ENCODE measurements at regions not wholly inside any gene's neighbourhood (a gene's known extent, or its start where the extent isn't known, plus 50 kb on each side); places are given as distances from the start of the nearest gene placed in this dataset.

DNA sequence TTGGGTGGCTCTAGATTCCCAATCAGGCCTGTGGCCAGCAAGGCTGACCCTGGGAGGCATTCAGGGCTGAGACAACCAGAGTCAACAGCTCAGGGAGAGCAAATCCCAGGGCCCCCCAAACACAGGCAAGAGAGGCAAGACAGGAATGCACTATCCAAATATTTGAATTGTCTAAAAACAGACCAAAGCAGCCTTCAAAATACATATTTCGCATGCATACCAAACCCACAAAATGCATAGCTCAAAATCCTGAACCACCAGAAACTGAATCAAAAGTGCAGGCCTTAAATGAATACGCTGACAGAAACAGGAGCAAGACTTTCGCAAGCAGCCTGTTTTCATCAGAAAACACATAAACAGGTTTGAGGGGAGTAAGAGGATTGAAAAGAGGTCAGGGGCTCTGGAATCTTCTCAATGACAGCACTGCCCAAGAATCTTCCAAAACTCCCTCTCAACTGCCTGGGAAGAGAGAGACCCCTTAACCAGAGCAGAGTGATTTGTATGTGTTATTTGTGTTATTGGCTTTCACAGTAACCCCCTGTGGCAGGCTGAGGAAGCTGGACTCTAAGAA is 213.6 kb upstream of the CDH5 start:
- TF ChIP-seq, protein P1, sequence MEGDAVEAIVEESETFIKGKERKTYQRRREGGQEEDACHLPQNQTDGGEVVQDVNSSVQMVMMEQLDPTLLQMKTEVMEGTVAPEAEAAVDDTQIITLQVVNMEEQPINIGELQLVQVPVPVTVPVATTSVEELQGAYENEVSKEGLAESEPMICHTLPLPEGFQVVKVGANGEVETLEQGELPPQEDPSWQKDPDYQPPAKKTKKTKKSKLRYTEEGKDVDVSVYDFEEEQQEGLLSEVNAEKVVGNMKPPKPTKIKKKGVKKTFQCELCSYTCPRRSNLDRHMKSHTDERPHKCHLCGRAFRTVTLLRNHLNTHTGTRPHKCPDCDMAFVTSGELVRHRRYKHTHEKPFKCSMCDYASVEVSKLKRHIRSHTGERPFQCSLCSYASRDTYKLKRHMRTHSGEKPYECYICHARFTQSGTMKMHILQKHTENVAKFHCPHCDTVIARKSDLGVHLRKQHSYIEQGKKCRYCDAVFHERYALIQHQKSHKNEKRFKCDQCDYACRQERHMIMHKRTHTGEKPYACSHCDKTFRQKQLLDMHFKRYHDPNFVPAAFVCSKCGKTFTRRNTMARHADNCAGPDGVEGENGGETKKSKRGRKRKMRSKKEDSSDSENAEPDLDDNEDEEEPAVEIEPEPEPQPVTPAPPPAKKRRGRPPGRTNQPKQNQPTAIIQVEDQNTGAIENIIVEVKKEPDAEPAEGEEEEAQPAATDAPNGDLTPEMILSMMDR (IDR thresholded peaks at IDR 0.05; ENCODE audit: insufficient read depth, low read length) = no peak
- Histone ChIP-seq H3K4me3 (replicated peaks; ENCODE audit: insufficient read depth, low read length) (no peak overlapping the region), H3K27me3 (ENCODE audit: insufficient read depth, poor library complexity, severe bottlenecking) (no peaks in the 10 kb centered on the region), H3K27ac (replicated peaks) (no peak overlapping the region)
- DNase-seq (ENCODE audit: low read depth in 1 of 2, low spot score in 1 of 2) = no peak

DNA sequence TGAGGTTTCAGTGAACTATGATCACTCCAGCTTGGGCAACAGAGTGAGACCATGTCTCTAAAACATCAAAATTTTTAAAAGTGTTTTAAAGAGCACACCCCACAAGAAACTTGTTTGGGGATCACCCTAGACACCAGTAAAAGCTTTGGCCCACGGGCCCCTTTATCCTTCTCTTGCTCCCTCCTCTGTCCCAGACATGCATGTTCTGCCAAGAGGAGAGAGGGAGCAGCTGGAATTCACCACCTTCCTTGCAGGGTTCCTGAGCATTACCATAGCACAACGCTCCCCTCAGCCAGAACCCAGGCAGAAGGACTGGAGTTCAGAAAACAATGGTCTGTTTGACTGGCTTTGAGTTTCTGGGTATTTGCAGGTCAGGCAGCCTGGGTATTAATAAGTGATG is 214.3 kb upstream of the CDH5 start:
- no peak overlapping the region for H3K27ac ChIP-seq (replicated peaks)

GRCh38 chr16:66150698-66151482 is 215.6 kb upstream of the CDH5 start:
- TF ChIP-seq GABPA (IDR thresholded peaks at IDR 0.05; ENCODE audit: low read depth) (no peak), SPI1 (IDR thresholded peaks at IDR 0.05; ENCODE audit: borderline replicate concordance, low read depth) (peak; percentile 45; the same call in 1 of the 2 replicates), POLR2AphosphoS5 (IDR thresholded peaks at IDR 0.05; ENCODE audit: low read depth) (no peak)
- TF ChIP-seq, protein P1 (IDR thresholded peaks at IDR 0.05; ENCODE audit: insufficient read depth, low read length) = no peak
- Histone ChIP-seq H3K27me3 (ENCODE audit: insufficient read depth, poor library complexity, severe bottlenecking) (no peaks in the 10 kb centered on the region), H3K4me3 (replicated peaks; ENCODE audit: insufficient read depth, low read length) (no peak overlapping the region), H3K27ac (replicated peaks) (no peak overlapping the region)
- peak in 1 of 2 experiments; percentile 49 for DNase-seq (ENCODE audit: low read depth in 1 of 2, low spot score in 1 of 2)

More for the DNA sequence above, 214.3 kb upstream of the CDH5 start:
- Histone ChIP-seq H3K27me3 (ENCODE audit: insufficient read depth, poor library complexity, severe bottlenecking) (no peaks in the 10 kb centered on the region), H3K4me3 (replicated peaks; ENCODE audit: insufficient read depth, low read length) (no peak overlapping the region)
- DNase-seq (ENCODE audit: low read depth in 1 of 2, low spot score in 1 of 2) = no peak
- TF ChIP-seq GABPA (IDR thresholded peaks at IDR 0.05; ENCODE audit: low read depth) (no peak), SPI1 (IDR thresholded peaks at IDR 0.05; ENCODE audit: borderline replicate concordance, low read depth) (no peak), POLR2AphosphoS5 (IDR thresholded peaks at IDR 0.05; ENCODE audit: low read depth) (no peak), REST (IDR thresholded peaks at IDR 0.05; ENCODE audit: insufficient replicate concordance, low read depth) (no peak)
- TF ChIP-seq, protein P1 (IDR thresholded peaks at IDR 0.05; ENCODE audit: insufficient read depth, low read length) = no peak

DNA sequence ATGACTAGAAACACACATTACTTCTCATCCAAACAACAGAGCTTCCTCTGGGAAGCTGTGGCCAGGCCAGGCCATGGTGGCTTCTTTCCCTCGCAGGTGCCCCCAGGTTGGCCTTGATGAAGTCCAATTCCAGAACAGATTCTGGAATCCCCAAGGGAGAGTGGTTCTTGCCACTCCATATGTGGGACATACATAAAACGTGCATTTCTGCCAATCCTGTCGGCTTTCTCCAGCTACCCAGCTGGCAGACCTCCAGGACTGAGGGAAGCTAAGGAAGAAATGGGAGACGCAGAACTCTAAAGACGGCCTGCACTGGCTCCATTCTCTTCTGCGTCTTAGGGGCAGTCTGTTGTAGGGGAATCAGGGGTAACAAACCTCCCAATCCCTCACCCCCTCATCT is 219.2 kb upstream of the CDH5 start:
- Histone ChIP-seq H3K27ac (replicated peaks) (no peak overlapping the region), H3K4me3 (replicated peaks; ENCODE audit: insufficient read depth, low read length) (no peak overlapping the region), H3K27me3 (ENCODE audit: insufficient read depth, poor library complexity, severe bottlenecking) (no peaks in the 10 kb centered on the region)
- TF ChIP-seq POLR2AphosphoS5 (IDR thresholded peaks at IDR 0.05; ENCODE audit: low read depth) (no peak), REST (IDR thresholded peaks at IDR 0.05; ENCODE audit: insufficient replicate concordance, low read depth) (no peak), SPI1 (IDR thresholded peaks at IDR 0.05; ENCODE audit: borderline replicate concordance, low read depth) (no peak), GABPA (IDR thresholded peaks at IDR 0.05; ENCODE audit: low read depth) (no peak)
- TF ChIP-seq, protein P1 (IDR thresholded peaks at IDR 0.05; ENCODE audit: insufficient read depth, low read length) = no peak
- DNase-seq (ENCODE audit: low read depth in 1 of 2, low spot score in 1 of 2) = no peak
